Lung (tissue), 11 donors: ENCODE measurements at regions not wholly inside any gene's neighbourhood (a gene's known extent, or its start where the extent isn't known, plus 50 kb on each side); places are given as distances from the start of the nearest gene placed in this dataset.

Experiments used
- ATAC-seq: fragments of 200-7000 bp; cut with Tn5 transposase; one replicate; pipeline ENCODE4 v1.9.1; 2020; ENCODE audit warnings: moderate number of reproducible peaks; ENCODE audit not compliant: insufficient read depth, low FRiP score
- DNase-seq, 3 donors: peaks; one replicate each; pipeline ENCODE4 v3.0.0-alpha.2; 2013 to 2017
- H3K27ac ChIP-seq, 2 donors: one replicate each; pipeline ENCODE4 v1.5.1; 2013; ENCODE audit warnings: mild to moderate bottlenecking in 2 of 2, moderate library complexity in 2 of 2, control low read depth in 1 of 2, inconsistent platforms in 1 of 2, low read depth in 1 of 2, low read length in 1 of 2
- H3K27me3 ChIP-seq, 3 donors: one replicate each; pipeline ENCODE4 v1.5.1; 2013; ENCODE audit warnings: low read length in 2 of 3; ENCODE audit not compliant: control insufficient read depth in 3 of 3, insufficient read depth in 3 of 3
- H3K36me3 ChIP-seq, 4 donors: one replicate each; pipeline ENCODE4 v1.5.1; 2013; ENCODE audit warnings: low read length in 4 of 4, mild to moderate bottlenecking in 1 of 4, moderate library complexity in 1 of 4; ENCODE audit not compliant: control insufficient read depth in 4 of 4, insufficient read depth in 4 of 4
- H3K4me1 ChIP-seq, 5 donors: one replicate each; pipeline ENCODE4 v1.5.1; 2013; ENCODE audit warnings: low read length in 5 of 5, mild to moderate bottlenecking in 2 of 5, moderate library complexity in 1 of 5; ENCODE audit not compliant: control insufficient read depth in 5 of 5, insufficient read depth in 5 of 5
- H3K4me3 ChIP-seq: one replicate; pipeline ENCODE4 v1.5.1; 2013; ENCODE audit warnings: mild to moderate bottlenecking, control low read depth, moderate library complexity
- H3K9ac ChIP-seq, 2 donors: one replicate each; pipeline ENCODE4 v1.5.1; 2013; ENCODE audit warnings: low read length in 2 of 2, control low read depth in 1 of 2; ENCODE audit not compliant: insufficient read depth in 1 of 2
- H3K9me3 ChIP-seq, 4 donors: one replicate each; pipeline ENCODE4 v1.5.1; 2013; ENCODE audit warnings: low read length in 3 of 4, mild to moderate bottlenecking in 1 of 4, moderate library complexity in 1 of 4; ENCODE audit not compliant: control insufficient read depth in 4 of 4, insufficient read depth in 3 of 4
- CTCF ChIP-seq: IDR thresholded peaks from 2 replicates; pipeline ENCODE4 v1.5.1; 2012; ENCODE audit warnings: mild to moderate bottlenecking; ENCODE audit errors: control extremely low read depth, extremely low read depth
- WGBS, 2 donors: extraction: QIAGEN DNeasy Blood & Tissue Kit; methylation state at CpG; one replicate each; pipeline ENCODE4 v1.1.7; 2013; 5-methylcytosine and 5-hydroxymethylcytosine counted together
- donor health status: control.
- donor health status: control.
- donor health status: Bipolar disorder and iron deficiency.
- donor health status: healthy.
- donor health status: DM: yes; HTN: yes; CAD: no.

DNA sequence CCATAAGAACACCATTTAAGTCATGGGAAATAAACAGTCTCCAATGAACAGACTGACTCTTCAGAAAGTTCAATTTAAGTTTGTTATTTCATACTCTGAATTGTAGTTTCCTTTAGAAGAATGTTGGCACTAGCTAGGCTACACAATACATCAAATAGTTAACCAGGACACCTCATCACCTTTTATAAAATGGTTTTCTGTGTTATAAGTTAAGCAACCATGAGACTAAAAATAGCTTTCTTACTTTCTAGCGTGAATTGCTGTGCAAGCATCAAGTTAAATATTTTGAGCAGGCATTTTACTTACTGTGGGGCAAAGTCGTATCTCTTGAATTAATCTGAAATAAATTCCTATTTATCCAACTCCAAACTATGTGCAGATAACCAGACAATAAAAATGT lies 1092.6 kb upstream of the SLC39A10 start:
- WGBS, 2 donors, result 62 to 77% methylated on average over 2 of the region's 2 CpGs
- DNase-seq (no peak), ATAC-seq (no peak)
- Histone ChIP-seq H3K9me3 (peaks cover 0 to 2% (median 0%) of the 10 kb centered on the region in 4 donors), H3K9ac (no peak overlapping the region), H3K4me1 (no peaks in the 10 kb centered on the region), H3K27ac (no peak overlapping the region), H3K4me3 (no peak overlapping the region), H3K27me3 (no peaks in the 10 kb centered on the region), H3K36me3 (no peaks in the 10 kb centered on the region)
- no peak for TF ChIP-seq CTCF

GRCh38 chr2:194562329-194562728 lies 1094.7 kb upstream of the SLC39A10 start:
- WGBS, 2 donors, result 86 to 88% methylated on average over 2 of the region's 2 CpGs
- H3K4me1 ChIP-seq, result no peaks in the 10 kb centered on the region
- DNase-seq (no peak), ATAC-seq (no peak)
- no peaks in the 10 kb centered on the region for H3K36me3 ChIP-seq
- peaks cover 0 to 2% (median 0%) of the 10 kb centered on the region in 4 donors for H3K9me3 ChIP-seq
- no peak overlapping the region for H3K27ac ChIP-seq
- no peak overlapping the region for H3K9ac ChIP-seq
- H3K4me3 ChIP-seq, result no peak overlapping the region
- TF ChIP-seq CTCF, result no peak
- H3K27me3 ChIP-seq, result no peaks in the 10 kb centered on the region

DNA sequence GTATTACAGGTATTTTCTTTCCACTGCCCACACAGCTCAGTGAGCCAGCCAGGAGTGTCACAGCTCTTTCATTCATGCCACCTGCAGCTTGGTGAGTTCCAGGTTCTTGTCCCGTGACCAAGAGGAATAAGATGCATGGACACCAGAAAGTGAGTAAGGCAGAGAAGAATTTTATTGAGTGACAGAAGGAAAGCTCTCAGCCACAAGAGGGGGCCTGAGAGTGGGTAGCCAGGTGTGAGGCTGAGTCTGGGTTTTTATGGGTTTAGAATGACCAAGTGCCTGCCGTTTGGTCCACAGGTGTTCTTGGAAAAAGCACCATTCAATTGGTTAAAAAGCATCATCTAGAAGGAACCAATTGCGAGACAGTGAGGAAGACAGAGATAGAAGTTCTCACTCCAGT lies 1097.1 kb upstream of the SLC39A10 start:
- H3K36me3 ChIP-seq, result no peaks in the 10 kb centered on the region
- H3K9ac ChIP-seq, result no peak overlapping the region
- no peak overlapping the region for H3K4me3 ChIP-seq
- TF ChIP-seq CTCF, result no peak
- WGBS, 2 donors, result 85 to 89% methylated on average over 3 of the region's 3 CpGs
- H3K4me1 ChIP-seq, result no peaks in the 10 kb centered on the region
- H3K9me3 ChIP-seq, result peaks cover 0 to 2% (median 0%) of the 10 kb centered on the region in 4 donors
- ATAC-seq (no peak), DNase-seq (no peak)
- no peak overlapping the region for H3K27ac ChIP-seq
- no peaks in the 10 kb centered on the region for H3K27me3 ChIP-seq

DNA sequence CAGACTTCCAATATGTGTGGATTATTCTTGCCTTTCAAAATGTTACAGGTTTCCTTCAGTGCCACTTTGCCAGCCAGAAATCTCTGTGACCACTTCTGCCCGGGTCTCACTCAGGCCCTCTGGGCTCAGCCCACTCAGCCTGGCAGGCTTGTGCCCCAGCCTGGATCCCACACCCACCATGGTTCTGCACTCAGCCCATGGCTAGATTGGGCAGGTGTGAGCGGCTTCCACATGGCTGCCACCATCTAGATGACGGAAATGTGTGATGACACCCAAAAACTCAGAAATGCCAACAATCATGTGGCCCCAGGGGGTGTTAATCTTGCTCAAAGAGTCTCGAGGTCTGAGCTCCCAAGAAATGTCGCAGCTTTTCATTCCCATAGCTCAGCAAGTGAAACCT lies 1097.5 kb upstream of the SLC39A10 start:
- DNase-seq (no peak), ATAC-seq (no peak)
- no peaks in the 10 kb centered on the region for H3K27me3 ChIP-seq
- no peak overlapping the region for H3K27ac ChIP-seq
- no peaks in the 10 kb centered on the region for H3K36me3 ChIP-seq
- H3K9me3 ChIP-seq, result peaks cover 0 to 2% (median 0%) of the 10 kb centered on the region in 4 donors
- no peak for TF ChIP-seq CTCF
- H3K4me1 ChIP-seq, result no peaks in the 10 kb centered on the region
- H3K9ac ChIP-seq, result no peak overlapping the region
- 83 to 85% methylated on average over 5 of the region's 5 CpGs for WGBS, 2 donors
- no peak overlapping the region for H3K4me3 ChIP-seq
